HepG2 (cell line): ENCODE measurements at regions not wholly inside any gene's neighbourhood (a gene's known extent, or its start where the extent isn't known, plus 50 kb on each side); places are given as distances from the start of the nearest gene placed in this dataset.

ENCODE experiments used
- ATAC-seq: fragments of 200-7000 bp; cut with Tn5 transposase; 3 replicates; pipeline ENCODE4 v1.9.1; 2020; ENCODE audit warnings: mild to moderate bottlenecking, moderate library complexity
- BruUV-seq: library from RNA; stranded (reverse); fragments of 400-500 nt; replicated peaks from 2 replicates; lab custom pipeline; 2021; lab: Mats Ljungman, UMichigan
- CTCF ChIA-PET: fragments of 300-600 bp; formaldehyde crosslinking; extraction: SDS; loops from one replicate; lab custom pipeline; 2021; ENCODE audit warnings: low total read pairs, inconsistent platforms, low intra/inter-chr PET ratio; lab: Yijun Ruan, JAX
- POLR2A ChIA-PET: fragments of 350-600 bp; sonication (Branson Sonifier 250); formaldehyde crosslinking; loops from one replicate; lab custom pipeline; 2020; ENCODE audit warnings: antibody characterized with exemption, inconsistent platforms; lab: Yijun Ruan, JAX
- DNase-seq: peaks from one replicate; pipeline ENCODE4 v3.0.0-alpha.2; 2015; ENCODE audit warnings: low spot score
- FAIRE-seq: peaks from 3 replicates; lab custom pipeline; 2011; peaks lifted over from hg19 to GRCh38; lab: Jason Lieb, UNC
- H2AFZ ChIP-seq: one replicate; pipeline ENCODE4 v1.6.1; 2011; ENCODE audit warnings: low read length, inconsistent platforms
- H3K27ac ChIP-seq: fragments of 300-600 bp; 3 replicates; pipeline ENCODE4 v1.8.0; 2011; ENCODE audit warnings: mixed run types, mild to moderate bottlenecking, mixed read lengths, low read length, inconsistent platforms; ENCODE audit not compliant: insufficient read depth; ENCODE audit errors: extremely low read length
- H3K27me3 ChIP-seq, 2 experiments: fragments of 200-600 bp in 1 of 2; 2 replicates in 1 of 2; 3 replicates in 1 of 2; pipeline versions ENCODE4 v1.6.0 to v1.8.0; 2011; ENCODE audit warnings: low read length in 2 of 2, mild to moderate bottlenecking in 2 of 2, moderate library complexity in 2 of 2, inconsistent platforms in 1 of 2; ENCODE audit not compliant: insufficient read depth in 2 of 2, control insufficient read depth in 1 of 2
- H3K36me3 ChIP-seq, 2 experiments: fragments of 200-600 bp in 1 of 2; replicated peaks in 1 of 2; 2 replicates in 1 of 2; 3 replicates in 1 of 2; pipeline versions ENCODE4 v1.5.1 to v1.8.0; 2011; ENCODE audit warnings: low read length in 2 of 2, inconsistent platforms in 1 of 2; ENCODE audit not compliant: insufficient read depth in 2 of 2, control insufficient read depth in 1 of 2
- H3K4me1 ChIP-seq: 2 replicates; pipeline ENCODE4 v1.5.1; 2012; ENCODE audit warnings: low read length, inconsistent platforms; ENCODE audit not compliant: insufficient read depth
- H3K4me2 ChIP-seq: 2 replicates; pipeline ENCODE4 v1.6.0; 2011; ENCODE audit warnings: low read depth, low read length, inconsistent platforms
- H3K4me3 ChIP-seq, 3 experiments: fragments of 200-600 bp in 1 of 3; sonication (generic), shearing (Covaris generic) in 1 of 3; replicated peaks in 1 of 3; 2 replicates each; pipeline ENCODE4 v1.5.1; 2011 to 2016; ENCODE audit warnings: low read length in 3 of 3, inconsistent platforms in 2 of 3, low read depth in 2 of 3, mild to moderate bottlenecking in 2 of 3, control low read depth in 1 of 3, mixed read lengths in 1 of 3; ENCODE audit not compliant: insufficient read depth in 1 of 3
- H3K79me2 ChIP-seq: one replicate; pipeline ENCODE4 v1.6.1; 2011; ENCODE audit warnings: low read length, inconsistent platforms; ENCODE audit not compliant: insufficient read depth
- H3K9ac ChIP-seq: 2 replicates; pipeline ENCODE4 v1.6.0; 2011; ENCODE audit warnings: mild to moderate bottlenecking, low read depth, low read length, inconsistent platforms; ENCODE audit not compliant: insufficient read depth
- H3K9me3 ChIP-seq: 2 replicates; pipeline ENCODE4 v1.5.1; 2012; ENCODE audit warnings: mild to moderate bottlenecking, low read length
- H4K20me1 ChIP-seq: 2 replicates; pipeline ENCODE4 v1.6.0; 2011; ENCODE audit warnings: inconsistent platforms, mild to moderate bottlenecking, low read length, moderate library complexity; ENCODE audit not compliant: insufficient read depth
- BCLAF1 ChIP-seq: fragments of 450-650 bp; IDR thresholded peaks from 2 replicates; pipeline ENCODE4 v1.6.1; 2017; ENCODE audit warnings: mild to moderate bottlenecking
- GATA4 ChIP-seq: sonication (generic); IDR thresholded peaks from 2 replicates; pipeline ENCODE4 v1.6.1; 2016; ENCODE audit warnings: antibody characterized with exemption, low read depth, borderline replicate concordance
- NFRKB ChIP-seq: fragments of 450-650 bp; IDR thresholded peaks from 2 replicates; pipeline ENCODE4 v1.6.1; 2017
- REL ChIP-seq: sonication (generic); formaldehyde crosslinking; conservative IDR thresholded peaks from 2 replicates; pipeline ENCODE4 v1.8.0; 2022; ENCODE audit warnings: mild to moderate bottlenecking, missing genetic modification reagents, moderate library complexity
- RFX1 ChIP-seq: fragments of 450-650 bp; IDR thresholded peaks from 2 replicates; pipeline ENCODE4 v1.6.1; 2017
- SMAD3 ChIP-seq: sonication (generic); formaldehyde crosslinking; IDR thresholded peaks from 2 replicates; pipeline ENCODE4 v1.4.0; 2020; ENCODE audit warnings: missing genetic modification reagents
- TARDBP ChIP-seq: sonication (generic); formaldehyde crosslinking; IDR thresholded peaks from 2 replicates; pipeline ENCODE4 v1.8.0; 2022; ENCODE audit warnings: mild to moderate bottlenecking, missing genetic modification reagents
- TFE3 ChIP-seq: IDR thresholded peaks from 2 replicates; pipeline ENCODE4 v1.6.1; 2016
- ZBTB33 ChIP-seq: sonication (generic); formaldehyde crosslinking; IDR thresholded peaks from 2 replicates; pipeline ENCODE4 v1.4.0; 2020; ENCODE audit warnings: missing genetic modification reagents
- ZBTB8A ChIP-seq: sonication (generic); formaldehyde crosslinking; IDR thresholded peaks from 2 replicates; pipeline ENCODE4 v1.4.0; 2020; ENCODE audit warnings: mild to moderate bottlenecking, low read depth, missing genetic modification reagents, borderline replicate concordance
- ZFY ChIP-seq: sonication (generic); formaldehyde crosslinking; IDR thresholded peaks from 2 replicates; pipeline ENCODE4 v1.4.0; 2020; ENCODE audit warnings: missing genetic modification reagents
- ZNF33A ChIP-seq: sonication (generic); formaldehyde crosslinking; IDR thresholded peaks from 2 replicates; pipeline ENCODE4 v1.5.1; 2020; ENCODE audit warnings: missing genetic modification reagents, mild to moderate bottlenecking, moderate library complexity, borderline replicate concordance
- ZNF468 ChIP-seq: sonication (generic); formaldehyde crosslinking; IDR thresholded peaks from 2 replicates; pipeline ENCODE4 v1.8.0; 2022; ENCODE audit warnings: mild to moderate bottlenecking, moderate library complexity, missing genetic modification reagents
- WGBS: methylation state at CpG from one replicate; pipeline ENCODE4 v1.1.6; 2017; ENCODE audit warnings: low lambda C conversion rate; 5-methylcytosine and 5-hydroxymethylcytosine counted together
- in situ Hi-C: cut with HindIII; loops from 2 replicates; pipeline ENCODE4 v1.10.0; 2017; ENCODE audit warnings: low pct_unique_long_range_greater_than_20kb; ENCODE audit not compliant: extremely low pct_ligation_motif_present
- intact Hi-C: fragments of 100-400 bp; cut with micrococcal nuclease; formaldehyde crosslinking; loops from one replicate; pipeline ENCODE4 v1.10.0; 2022; ENCODE audit not compliant: unreplicated experiment
- TF ChIP-seq, protein P1 (sequence below): sonication (generic); formaldehyde crosslinking; IDR thresholded peaks from 2 replicates; pipeline ENCODE4 v1.5.0; 2020; ENCODE audit warnings: missing genetic modification reagents
- TF ChIP-seq, protein P2 (sequence below): sonication (generic); formaldehyde crosslinking; IDR thresholded peaks from 2 replicates; pipeline ENCODE4 v1.8.0; 2022; ENCODE audit warnings: mild to moderate bottlenecking, missing genetic modification reagents, borderline replicate concordance

GRCh38 chr2:60106836-60107529 lies 446.5 kb downstream of the BCL11A start (continued):
- TF ChIP-seq BCLAF1 (no peak), ZFY (CRISPR knock-in tag) (no peak)
- TF ChIP-seq, all 625 proteins: peak for 0

GRCh38 chr2:60105906-60106305 lies 447.5 kb downstream of the BCL11A start:
- no peaks in the 10 kb centered on the region for H3K4me1 ChIP-seq
- no peak overlapping the region for H3K9ac ChIP-seq
- CTCF ChIA-PET: no interaction called here
- no peak overlapping the region for H2AFZ ChIP-seq
- no peak for DNase-seq
- TF ChIP-seq ZBTB8A (no peak), ZNF468 (CRISPR knock-in tag) (no peak), NFRKB (no peak), ZBTB33 (no peak), RFX1 (no peak), SMAD3 (CRISPR knock-in tag) (no peak), REL (CRISPR knock-in tag) (no peak), GATA4 (no peak), ZNF33A (no peak), TARDBP (CRISPR knock-in tag) (no peak), TFE3 (CRISPR knock-in tag) (no peak)
- TF ChIP-seq, protein P1, sequence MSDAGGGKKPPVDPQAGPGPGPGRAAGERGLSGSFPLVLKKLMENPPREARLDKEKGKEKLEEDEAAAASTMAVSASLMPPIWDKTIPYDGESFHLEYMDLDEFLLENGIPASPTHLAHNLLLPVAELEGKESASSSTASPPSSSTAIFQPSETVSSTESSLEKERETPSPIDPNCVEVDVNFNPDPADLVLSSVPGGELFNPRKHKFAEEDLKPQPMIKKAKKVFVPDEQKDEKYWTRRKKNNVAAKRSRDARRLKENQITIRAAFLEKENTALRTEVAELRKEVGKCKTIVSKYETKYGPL (CRISPR knock-in tag): no peak
- TF ChIP-seq, protein P2, sequence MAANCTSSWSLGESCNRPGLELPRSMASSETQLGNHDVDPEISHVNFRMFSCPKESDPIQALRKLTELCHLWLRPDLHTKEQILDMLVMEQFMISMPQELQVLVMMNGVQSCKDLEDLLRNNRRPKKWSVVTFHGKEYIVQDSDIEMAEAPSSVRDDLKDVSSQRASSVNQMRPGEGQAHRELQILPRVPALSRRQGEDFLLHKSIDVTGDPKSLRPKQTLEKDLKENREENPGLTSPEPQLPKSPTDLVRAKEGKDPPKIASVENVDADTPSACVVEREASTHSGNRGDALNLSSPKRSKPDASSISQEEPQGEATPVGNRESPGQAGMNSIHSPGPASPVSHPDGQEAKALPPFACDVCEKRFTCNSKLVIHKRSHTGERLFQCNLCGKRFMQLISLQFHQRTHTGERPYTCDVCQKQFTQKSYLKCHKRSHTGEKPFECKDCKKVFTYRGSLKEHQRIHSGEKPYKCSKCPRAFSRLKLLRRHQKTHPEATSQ (CRISPR knock-in tag): no peak
- H4K20me1 ChIP-seq: no peaks in the 10 kb centered on the region
- H3K79me2 ChIP-seq: no peaks in the 10 kb centered on the region
- no peaks in the 10 kb centered on the region for H3K36me3 ChIP-seq
- no peak overlapping the region for H3K4me2 ChIP-seq
- intact Hi-C loops: no loop called here
- H3K9me3 ChIP-seq: no peaks in the 10 kb centered on the region
- ATAC-seq: no peak
- H3K4me3 ChIP-seq: no peak overlapping the region
- WGBS: 18% methylated on average over 7 of the region's 7 CpGs
- no peaks in the 10 kb centered on the region for H3K27me3 ChIP-seq
- no peak for FAIRE-seq
- in situ Hi-C loops: no loop called here
- no TSS peak for BruUV-seq
- no peak overlapping the region for H3K27ac ChIP-seq
- POLR2A ChIA-PET: no interaction called here
